ENCODE measurements at regions not wholly inside any gene's neighbourhood (a gene's known extent, or its start where the extent isn't known, plus 50 kb on each side); places are given as distances from the start of the nearest gene placed in this dataset.

DNA sequence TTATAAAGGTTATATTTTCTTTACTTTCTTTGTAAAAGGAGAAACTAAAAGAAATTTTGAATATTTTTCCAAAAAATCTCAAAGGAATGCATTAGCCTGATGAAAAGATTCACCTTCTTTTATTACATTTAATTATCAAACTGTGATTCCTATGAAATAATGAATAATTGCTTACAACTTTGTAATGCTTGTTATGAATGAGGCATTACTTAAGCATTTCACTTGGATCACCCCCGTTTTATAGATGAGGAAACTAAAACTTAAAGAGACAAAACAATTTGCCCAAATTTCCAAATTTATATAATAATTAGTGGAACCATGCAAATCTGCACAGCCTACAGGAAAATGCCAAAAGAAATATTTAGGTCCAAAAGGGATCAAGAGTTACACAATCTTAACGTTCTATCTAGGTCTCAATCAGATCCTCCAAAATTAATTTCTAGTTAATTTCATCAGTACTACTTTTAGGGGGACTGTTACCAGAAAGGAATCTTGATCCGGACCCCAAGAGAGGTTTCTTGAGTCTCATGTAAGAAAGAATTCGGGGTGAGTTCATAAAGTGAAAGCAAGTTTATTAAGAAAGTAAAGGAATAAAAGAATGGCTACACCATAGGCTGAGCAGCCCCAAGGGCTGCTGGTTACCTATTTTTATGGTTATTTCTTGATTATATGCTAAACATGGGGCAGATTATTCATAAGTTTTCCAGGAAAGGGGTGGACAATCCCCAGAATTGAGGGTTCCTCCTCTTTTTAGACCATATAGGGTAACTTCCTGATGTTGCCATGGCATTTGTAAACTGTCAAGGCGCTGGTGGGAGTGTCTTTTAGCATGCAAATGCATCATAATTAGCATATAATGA is 288.0 kb downstream of the ADGB start:
- Histone ChIP-seq H3K9me3 (no peaks in the 10 kb centered on the region), H3K4me3 (no peak overlapping the region), H3K4me1 (no peaks in the 10 kb centered on the region), H3K27me3 (no peaks in the 10 kb centered on the region), H3K36me3 (ENCODE audit: low read depth, missing control alignments) (no peaks in the 10 kb centered on the region), H3K27ac (no peak overlapping the region)
- 88 to 89% methylated on average over 5 of the region's 5 CpGs for WGBS, 2 donors
- DNase-seq, result no peak
- intact Hi-C loops (cut with DNase I; ENCODE audit: low total_unique reads), result no loop called here
- TF ChIP-seq CTCF (IDR thresholded peaks at IDR 0.05) (no peak), POLR2A (IDR thresholded peaks at IDR 0.05) (no peak)

DNA sequence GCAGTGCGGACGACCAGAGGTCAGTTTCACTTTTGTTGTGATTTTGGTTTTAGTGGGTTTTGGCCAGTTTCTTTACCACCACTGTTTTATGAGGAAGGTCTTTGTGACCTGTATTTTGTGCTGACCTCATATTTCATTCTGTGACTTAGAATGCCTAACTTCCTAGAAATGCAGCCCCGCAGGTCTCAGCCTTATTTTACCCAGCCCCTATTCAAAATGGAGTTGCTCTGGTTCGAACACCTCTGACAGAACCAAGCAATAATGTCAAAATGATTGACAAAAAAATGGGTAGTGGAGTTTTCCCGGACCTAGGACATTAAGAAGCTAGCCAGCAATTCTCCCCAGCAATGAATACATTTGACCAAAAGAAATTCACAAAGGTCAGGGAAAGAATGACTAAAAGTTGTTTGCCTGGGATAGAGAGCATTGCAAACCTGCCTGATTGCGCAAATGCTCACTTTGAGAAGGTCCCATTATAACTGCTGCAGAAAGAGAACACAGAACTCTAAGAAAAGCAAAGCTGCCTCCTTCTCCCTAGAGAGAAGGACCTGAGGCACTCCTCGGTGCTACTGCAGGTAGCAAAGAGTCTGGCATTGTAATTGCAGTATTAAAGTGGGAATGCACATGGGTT is 288.8 kb downstream of the ADGB start:
- WGBS, 2 donors, result 87% methylated on average over 7 of the region's 7 CpGs
- H3K27ac ChIP-seq, result no peak overlapping the region
- H3K4me3 ChIP-seq, result no peak overlapping the region
- H3K4me1 ChIP-seq, result no peaks in the 10 kb centered on the region
- no peaks in the 10 kb centered on the region for H3K36me3 ChIP-seq (ENCODE audit: low read depth, missing control alignments)
- no peaks in the 10 kb centered on the region for H3K9me3 ChIP-seq
- no peak for DNase-seq
- TF ChIP-seq CTCF (IDR thresholded peaks at IDR 0.05) (no peak), POLR2A (IDR thresholded peaks at IDR 0.05) (no peak)
- no peaks in the 10 kb centered on the region for H3K27me3 ChIP-seq
- intact Hi-C loops (cut with DNase I; ENCODE audit: low total_unique reads), result no loop called here

- no peaks in the 10 kb centered on the region for H3K36me3 ChIP-seq (ENCODE audit: low read depth, missing control alignments)
- intact Hi-C loops (cut with DNase I; ENCODE audit: low total_unique reads), result no loop called here
- H3K27me3 ChIP-seq, result no peaks in the 10 kb centered on the region
- no peaks in the 10 kb centered on the region for H3K4me1 ChIP-seq
- DNase-seq, result no peak
- no peak overlapping the region for H3K4me3 ChIP-seq
- no peak overlapping the region for H3K27ac ChIP-seq
- TF ChIP-seq POLR2A (IDR thresholded peaks at IDR 0.05), result no peak
- no peak for TF ChIP-seq CTCF (IDR thresholded peaks at IDR 0.05)
- 85 to 91% methylated on average over 4 of the region's 4 CpGs for WGBS, 2 donors
- no peaks in the 10 kb centered on the region for H3K9me3 ChIP-seq
Observed at GRCh38 chr6:146889303-146889702, 290.5 kb downstream of the ADGB start.

DNA sequence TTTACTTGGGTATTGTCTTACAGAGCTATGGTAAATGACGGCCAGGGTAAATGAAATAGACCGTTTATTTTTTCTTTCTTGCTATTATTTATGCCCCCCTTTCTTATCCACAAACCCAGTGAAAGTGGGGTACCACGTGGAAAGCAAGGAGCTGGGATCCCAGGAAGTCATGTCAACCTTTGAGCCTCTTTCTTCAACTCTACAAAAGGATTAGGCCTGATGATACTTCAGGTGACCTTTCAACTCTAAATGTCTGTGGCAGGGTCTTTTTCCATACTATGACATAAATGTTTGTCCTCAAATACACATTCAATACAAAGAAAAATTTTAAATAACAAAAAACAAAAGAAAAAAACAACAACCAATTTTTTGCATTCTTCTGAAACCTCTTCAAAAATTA is 291.4 kb downstream of the ADGB start:
- WGBS, 2 donors, result 88 to 93% methylated on average over 3 of the region's 3 CpGs
- Histone ChIP-seq H3K27ac (no peak overlapping the region), H3K9me3 (no peaks in the 10 kb centered on the region), H3K36me3 (ENCODE audit: low read depth, missing control alignments) (no peaks in the 10 kb centered on the region), H3K4me3 (no peak overlapping the region), H3K27me3 (no peaks in the 10 kb centered on the region), H3K4me1 (no peaks in the 10 kb centered on the region)
- TF ChIP-seq CTCF (IDR thresholded peaks at IDR 0.05), result no peak
- no peak for TF ChIP-seq POLR2A (IDR thresholded peaks at IDR 0.05)
- intact Hi-C loops (cut with DNase I; ENCODE audit: low total_unique reads), result no loop called here
- DNase-seq, result no peak
